ENCODE measurements at regions not wholly inside any gene's neighbourhood (a gene's known extent, or its start where the extent isn't known, plus 50 kb on each side); places are given as distances from the start of the nearest gene placed in this dataset.

- TF ChIP-seq ZNF276 (CRISPR knock-in tag; IDR thresholded peaks at IDR 0.05; ENCODE audit: low read depth) (no peak), ZNF782 (CRISPR knock-in tag; IDR thresholded peaks at IDR 0.05; ENCODE audit: borderline replicate concordance) (no peak), ZNF772 (CRISPR knock-in tag; IDR thresholded peaks at IDR 0.05) (no peak), ATF6 (CRISPR knock-in tag; conservative IDR thresholded peaks at IDR 0.05) (no peak), ZFYVE20 (CRISPR knock-in tag; IDR thresholded peaks at IDR 0.05; ENCODE audit: borderline replicate concordance, low read depth) (no peak), ZNF512B (CRISPR knock-in tag; IDR thresholded peaks at IDR 0.05; ENCODE audit: borderline replicate concordance) (no peak), ZSCAN12 (CRISPR knock-in tag; IDR thresholded peaks at IDR 0.05) (no peak), NCOA5 (CRISPR knock-in tag; IDR thresholded peaks at IDR 0.05) (no peak), CEBPZ (IDR thresholded peaks at IDR 0.05; ENCODE audit: low read length) (no peak), PHF8 (CRISPR knock-in tag; IDR thresholded peaks at IDR 0.05) (no peak), THYN1 (CRISPR knock-in tag; IDR thresholded peaks at IDR 0.05; ENCODE audit: borderline replicate concordance, low read depth) (no peak), NR2F1 (CRISPR knock-in tag; IDR thresholded peaks at IDR 0.05) (no peak), NONO (IDR thresholded peaks at IDR 0.05) (no peak), NONO (CRISPR knock-in tag; conservative IDR thresholded peaks at IDR 0.05) (0 out of 2 replicates have a peak, but pooled peaks have one; percentile 24)
These were observed 522.3 kb downstream of the BRD1 start (continued) for GRCh38 chr22:49305214-49305965.

All from HepG2 (cell line).